DND-41 (cell line): ENCODE measurements at regions not wholly inside any gene's neighbourhood (a gene's known extent, or its start where the extent isn't known, plus 50 kb on each side); places are given as distances from the start of the nearest gene placed in this dataset.

Experiments used
- ATAC-seq: fragments of 200-7000 bp; cut with Tn5 transposase; 3 replicates; pipeline ENCODE4 v1.9.1; 2021; ENCODE audit warnings: low read depth; ENCODE audit not compliant: insufficient read depth
- DNase-seq: peaks from one replicate; pipeline ENCODE4 v3.0.0-alpha.2; 2020
- H2AFZ ChIP-seq: 2 replicates; pipeline ENCODE4 v1.6.0; 2012; ENCODE audit warnings: low read depth, low read length
- H3K27ac ChIP-seq: 2 replicates; pipeline ENCODE4 v1.5.1; 2012; ENCODE audit warnings: low read length, inconsistent platforms
- H3K27me3 ChIP-seq: fragments of 200-600 bp; sonication (generic); 2 replicates; pipeline ENCODE4 v1.6.0; 2012; ENCODE audit warnings: low read length, mild to moderate bottlenecking, inconsistent platforms; ENCODE audit not compliant: insufficient read depth, poor library complexity
- H3K36me3 ChIP-seq: 2 replicates; pipeline ENCODE4 v1.5.1; 2012; ENCODE audit warnings: low read length, inconsistent platforms; ENCODE audit not compliant: insufficient read depth
- H3K4me1 ChIP-seq: 2 replicates; pipeline ENCODE4 v1.5.1; 2012; ENCODE audit warnings: mild to moderate bottlenecking, low read length; ENCODE audit not compliant: insufficient read depth
- H3K4me2 ChIP-seq: 2 replicates; pipeline ENCODE4 v1.6.0; 2012; ENCODE audit warnings: mild to moderate bottlenecking, moderate library complexity, low read length, inconsistent platforms; ENCODE audit not compliant: insufficient read depth
- H3K4me3 ChIP-seq, 2 experiments: fragments of 200-600 bp in 1 of 2; shearing (Covaris generic) in 1 of 2; 2 replicates each; pipeline ENCODE4 v1.5.1; 2012 to 2016; ENCODE audit warnings: inconsistent platforms in 2 of 2, low read length in 2 of 2, mild to moderate bottlenecking in 2 of 2, low read depth in 1 of 2, moderate library complexity in 1 of 2
- H3K79me2 ChIP-seq: 2 replicates; pipeline ENCODE4 v1.6.0; 2012; ENCODE audit warnings: low read length, inconsistent platforms; ENCODE audit not compliant: insufficient read depth
- H3K9ac ChIP-seq: 2 replicates; pipeline ENCODE4 v1.6.0; 2012; ENCODE audit warnings: low read depth, mild to moderate bottlenecking, inconsistent platforms, low read length, moderate library complexity
- H3K9me3 ChIP-seq: 2 replicates; pipeline ENCODE4 v1.5.1; 2012; ENCODE audit warnings: low read length, moderate library complexity, mild to moderate bottlenecking, inconsistent platforms; ENCODE audit not compliant: insufficient read depth, severe bottlenecking
- H4K20me1 ChIP-seq: 2 replicates; pipeline ENCODE4 v1.6.0; 2012; ENCODE audit warnings: low read length; ENCODE audit not compliant: insufficient read depth
- CTCF ChIP-seq: IDR thresholded peaks from 2 replicates; pipeline ENCODE4 v1.5.1; 2012; ENCODE audit warnings: borderline replicate concordance, low read length, moderate library complexity, mild to moderate bottlenecking; ENCODE audit not compliant: poor library complexity, severe bottlenecking; ENCODE audit errors: extremely low read depth
- EZH2 ChIP-seq: IDR thresholded peaks from 3 replicates; pipeline ENCODE4 v1.6.1; 2012; ENCODE audit warnings: borderline replicate concordance, low read depth, mild to moderate bottlenecking, moderate library complexity, low read length, inconsistent platforms; ENCODE audit not compliant: severe bottlenecking

- DNase-seq: no peak
- no peak for TF ChIP-seq EZH2
- no peak for TF ChIP-seq CTCF
Observed at GRCh38 chr13:33683376-33683775, 134.6 kb upstream of the RFC3 start.

GRCh38 chr13:33684874-33685273 is 133.1 kb upstream of the RFC3 start:
- no peak for ATAC-seq
- Histone ChIP-seq H3K79me2 (no peaks in the 10 kb centered on the region), H4K20me1 (no peaks in the 10 kb centered on the region), H3K27ac (no peak overlapping the region), H2AFZ (no peak overlapping the region), H3K27me3 (no peaks in the 10 kb centered on the region), H3K9ac (no peak overlapping the region), H3K4me1 (no peaks in the 10 kb centered on the region), H3K36me3 (no peaks in the 10 kb centered on the region), H3K9me3 (no peaks in the 10 kb centered on the region), H3K4me3 (no peak overlapping the region), H3K4me2 (no peak overlapping the region)
- DNase-seq: no peak
- TF ChIP-seq EZH2 (no peak), CTCF (no peak)

More at GRCh38 chr13:33683376-33683775, 134.6 kb upstream of the RFC3 start:
- no peaks in the 10 kb centered on the region for H3K36me3 ChIP-seq
- ATAC-seq: no peak
- H3K27me3 ChIP-seq: no peaks in the 10 kb centered on the region
- no peak overlapping the region for H3K4me3 ChIP-seq
- H3K79me2 ChIP-seq: no peaks in the 10 kb centered on the region
- no peak overlapping the region for H3K4me2 ChIP-seq
- H3K9me3 ChIP-seq: no peaks in the 10 kb centered on the region
- H3K9ac ChIP-seq: no peak overlapping the region
- H4K20me1 ChIP-seq: no peaks in the 10 kb centered on the region
- H2AFZ ChIP-seq: no peak overlapping the region
- no peak overlapping the region for H3K27ac ChIP-seq
- H3K4me1 ChIP-seq: no peaks in the 10 kb centered on the region

GRCh38 chr13:33686772-33687480 is 131.0 kb upstream of the RFC3 start:
- DNase-seq (no peak), ATAC-seq (no peak)
- Histone ChIP-seq H2AFZ (no peak overlapping the region), H3K27me3 (no peaks in the 10 kb centered on the region), H3K4me2 (no peak overlapping the region), H3K9ac (no peak overlapping the region), H3K9me3 (no peaks in the 10 kb centered on the region), H3K36me3 (no peaks in the 10 kb centered on the region), H3K79me2 (no peaks in the 10 kb centered on the region), H3K4me1 (no peaks in the 10 kb centered on the region), H3K4me3 (no peak overlapping the region), H3K27ac (no peak overlapping the region), H4K20me1 (no peaks in the 10 kb centered on the region)
- TF ChIP-seq EZH2 (no peak), CTCF (no peak)

GRCh38 chr13:33690354-33690753 is 127.6 kb upstream of the RFC3 start:
- no peaks in the 10 kb centered on the region for H4K20me1 ChIP-seq
- TF ChIP-seq EZH2 (no peak), CTCF (no peak)
- no peaks in the 10 kb centered on the region for H3K79me2 ChIP-seq

More at GRCh38 chr13:33690354-33690753, 127.6 kb upstream of the RFC3 start:
- Histone ChIP-seq H3K27me3 (no peaks in the 10 kb centered on the region), H3K4me3 (no peak overlapping the region), H3K9me3 (no peaks in the 10 kb centered on the region), H3K27ac (no peak overlapping the region), H3K4me2 (no peak overlapping the region), H2AFZ (no peak overlapping the region), H3K4me1 (no peaks in the 10 kb centered on the region), H3K9ac (no peak overlapping the region), H3K36me3 (no peaks in the 10 kb centered on the region)
- ATAC-seq (no peak), DNase-seq (no peak)
